ENCODE measurements at regions not wholly inside any gene's neighbourhood (a gene's known extent, or its start where the extent isn't known, plus 50 kb on each side); places are given as distances from the start of the nearest gene placed in this dataset.

GRCh38 chr4:173758132-173758531 is 228.1 kb upstream of the HAND2 start (continued):
- no peak for TF ChIP-seq CHD7 (IDR thresholded peaks at IDR 0.05; ENCODE audit: insufficient replicate concordance, low read length)
- TF ChIP-seq RXRA (IDR thresholded peaks at IDR 0.05; ENCODE audit: insufficient read depth, low read depth, low read length) = no peak
- TF ChIP-seq SIX5 (IDR thresholded peaks at IDR 0.05; ENCODE audit: low read depth, low read length) = no peak
- TF ChIP-seq ZNF274 (IDR thresholded peaks at IDR 0.05; ENCODE audit: borderline replicate concordance, extremely low read depth, low read length) = no peak
